Transverse colon (tissue), 3 donors: ENCODE measurements at regions not wholly inside any gene's neighbourhood (a gene's known extent, or its start where the extent isn't known, plus 50 kb on each side); places are given as distances from the start of the nearest gene placed in this dataset.

Experiments used
- CTCF ChIP-seq, 5 experiments: fragments of 200-600 bp in 3 of 5; fragments of 450-650 bp in 2 of 5; sonication (generic) in 3 of 5; IDR thresholded peaks; 1 replicate in 2 of 5; 2 replicates in 3 of 5; pipeline ENCODE4 v1.5.1; 2016 to 2017; ENCODE audit warnings: antibody characterized with exemption in 5 of 5, inconsistent platforms in 3 of 5, mild to moderate bottlenecking in 2 of 5, moderate library complexity in 1 of 5
- POLR2A ChIP-seq: fragments of 450-650 bp; IDR thresholded peaks from one replicate; pipeline ENCODE4 v1.6.1; 2016; ENCODE audit warnings: antibody characterized with exemption, mild to moderate bottlenecking, moderate library complexity

GRCh38 chr12:127127897-127128296 is 1139.1 kb upstream of the TMEM132C start:
- no peak for TF ChIP-seq CTCF (IDR thresholded peaks at IDR 0.05)
- no peak for TF ChIP-seq POLR2A
